ENCODE measurements at regions not wholly inside any gene's neighbourhood (a gene's known extent, or its start where the extent isn't known, plus 50 kb on each side); places are given as distances from the start of the nearest gene placed in this dataset.

GRCh38 chr4:180947425-180947824 is 1295.8 kb upstream of the TENM3 start:
- TF ChIP-seq CTCF (IDR thresholded peaks at IDR 0.05 in 4 of 5, conservative IDR thresholded peaks at IDR 0.05 in 1 of 5) (no peak), POLR2A (IDR thresholded peaks at IDR 0.05) (no peak)

All from gastrocnemius medialis (tissue), 4 donors.